ENCODE measurements at regions not wholly inside any gene's neighbourhood (a gene's known extent, or its start where the extent isn't known, plus 50 kb on each side); places are given as distances from the start of the nearest gene placed in this dataset.

- Histone ChIP-seq H3K4me3 (ENCODE audit: low read length) (no peak overlapping the region), H3K4me1 (ENCODE audit: low read length) (no peaks in the 10 kb centered on the region), H3K4me2 (ENCODE audit: low read depth, low read length, poor library complexity, severe bottlenecking) (no peak overlapping the region), H3K27me3 (ENCODE audit: low read length) (no peaks in the 10 kb centered on the region), H3K9me2 (replicated peaks; ENCODE audit: insufficient read depth, low read length) (no peaks in the 10 kb centered on the region), H3K9ac (ENCODE audit: low read length) (no peak overlapping the region), H3K9me3 (ENCODE audit: low read length) (peaks cover 3% of the 10 kb centered on the region; the same call in 1 of the 2 replicates), H3K36me3 (ENCODE audit: insufficient read depth, low read length) (no peaks in the 10 kb centered on the region; the same call in 1 of the 2 replicates), H3K79me2 (ENCODE audit: low read length) (no peaks in the 10 kb centered on the region), H2AFZ (ENCODE audit: low read length) (no peak overlapping the region), H4K20me1 (ENCODE audit: insufficient read depth, low read depth, low read length) (no peaks in the 10 kb centered on the region), H3K27ac (ENCODE audit: low read length) (no peak overlapping the region)
- no peak for DNase-seq
Observed at GRCh38 chr15:47363653-47364052, 353.7 kb upstream of the SEMA6D start.

- Histone ChIP-seq H3K4me2 (ENCODE audit: low read depth, low read length, poor library complexity, severe bottlenecking) (no peak overlapping the region), H3K9ac (ENCODE audit: low read length) (no peak overlapping the region), H3K79me2 (ENCODE audit: low read length) (no peaks in the 10 kb centered on the region), H3K9me3 (ENCODE audit: low read length) (peaks cover 5% of the 10 kb centered on the region), H3K36me3 (ENCODE audit: insufficient read depth, low read length) (no peaks in the 10 kb centered on the region; the same call in 1 of the 2 replicates), H4K20me1 (ENCODE audit: insufficient read depth, low read depth, low read length) (no peaks in the 10 kb centered on the region), H3K27me3 (ENCODE audit: low read length) (no peaks in the 10 kb centered on the region), H3K4me3 (ENCODE audit: low read length) (no peak overlapping the region), H3K27ac (ENCODE audit: low read length) (no peak overlapping the region), H2AFZ (ENCODE audit: low read length) (no peak overlapping the region), H3K4me1 (ENCODE audit: low read length) (no peaks in the 10 kb centered on the region), H3K9me2 (replicated peaks; ENCODE audit: insufficient read depth, low read length) (no peaks in the 10 kb centered on the region)
- no peak for DNase-seq
Observed at GRCh38 chr15:47364230-47365141, 352.8 kb upstream of the SEMA6D start.

- H3K9me3 ChIP-seq (ENCODE audit: low read length), result peaks cover 6% of the 10 kb centered on the region
- H3K79me2 ChIP-seq (ENCODE audit: low read length), result no peaks in the 10 kb centered on the region
- no peak overlapping the region for H3K4me3 ChIP-seq (ENCODE audit: low read length)
- no peak overlapping the region for H2AFZ ChIP-seq (ENCODE audit: low read length)
- H3K4me2 ChIP-seq (ENCODE audit: low read depth, low read length, poor library complexity, severe bottlenecking), result no peak overlapping the region
- H4K20me1 ChIP-seq (ENCODE audit: insufficient read depth, low read depth, low read length), result no peaks in the 10 kb centered on the region
- H3K27ac ChIP-seq (ENCODE audit: low read length), result no peak overlapping the region
- H3K27me3 ChIP-seq (ENCODE audit: low read length), result no peaks in the 10 kb centered on the region
- H3K9ac ChIP-seq (ENCODE audit: low read length), result no peak overlapping the region
- no peaks in the 10 kb centered on the region; the same call in 1 of the 2 replicates for H3K36me3 ChIP-seq (ENCODE audit: insufficient read depth, low read length)
- no peaks in the 10 kb centered on the region for H3K9me2 ChIP-seq (replicated peaks; ENCODE audit: insufficient read depth, low read length)
- no peaks in the 10 kb centered on the region for H3K4me1 ChIP-seq (ENCODE audit: low read length)
- DNase-seq, result no peak
Observed at GRCh38 chr15:47366884-47367283, 350.4 kb upstream of the SEMA6D start.

- Histone ChIP-seq H3K4me1 (ENCODE audit: low read length) (no peaks in the 10 kb centered on the region), H2AFZ (ENCODE audit: low read length) (no peak overlapping the region), H4K20me1 (ENCODE audit: insufficient read depth, low read depth, low read length) (no peaks in the 10 kb centered on the region), H3K4me3 (ENCODE audit: low read length) (no peak overlapping the region), H3K27me3 (ENCODE audit: low read length) (no peaks in the 10 kb centered on the region), H3K9me2 (replicated peaks; ENCODE audit: insufficient read depth, low read length) (no peaks in the 10 kb centered on the region), H3K9ac (ENCODE audit: low read length) (no peak overlapping the region), H3K79me2 (ENCODE audit: low read length) (no peaks in the 10 kb centered on the region), H3K36me3 (ENCODE audit: insufficient read depth, low read length) (no peaks in the 10 kb centered on the region; the same call in 1 of the 2 replicates), H3K27ac (ENCODE audit: low read length) (no peak overlapping the region), H3K4me2 (ENCODE audit: low read depth, low read length, poor library complexity, severe bottlenecking) (no peak overlapping the region), H3K9me3 (ENCODE audit: low read length) (peaks cover 6% of the 10 kb centered on the region)
- DNase-seq, result no peak
Observed at GRCh38 chr15:47367726-47368390, 349.4 kb upstream of the SEMA6D start.

GRCh38 chr15:47371939-47372338 lies 345.4 kb upstream of the SEMA6D start:
- Histone ChIP-seq H3K9ac (ENCODE audit: low read length) (no peak overlapping the region), H3K36me3 (ENCODE audit: insufficient read depth, low read length) (no peaks in the 10 kb centered on the region), H3K27me3 (ENCODE audit: low read length) (no peaks in the 10 kb centered on the region), H3K4me3 (ENCODE audit: low read length) (no peak overlapping the region), H3K9me2 (replicated peaks; ENCODE audit: insufficient read depth, low read length) (no peaks in the 10 kb centered on the region), H3K79me2 (ENCODE audit: low read length) (no peaks in the 10 kb centered on the region), H3K27ac (ENCODE audit: low read length) (no peak overlapping the region), H3K9me3 (ENCODE audit: low read length) (peaks cover 6% of the 10 kb centered on the region), H3K4me2 (ENCODE audit: low read depth, low read length, poor library complexity, severe bottlenecking) (no peak overlapping the region), H2AFZ (ENCODE audit: low read length) (no peak overlapping the region), H4K20me1 (ENCODE audit: insufficient read depth, low read depth, low read length) (no peaks in the 10 kb centered on the region), H3K4me1 (ENCODE audit: low read length) (no peaks in the 10 kb centered on the region)
- no peak for DNase-seq

GRCh38 chr15:47374222-47374621 lies 343.1 kb upstream of the SEMA6D start:
- no peaks in the 10 kb centered on the region for H4K20me1 ChIP-seq (ENCODE audit: insufficient read depth, low read depth, low read length)
- H3K9me2 ChIP-seq (replicated peaks; ENCODE audit: insufficient read depth, low read length), result no peaks in the 10 kb centered on the region
- no peaks in the 10 kb centered on the region for H3K4me1 ChIP-seq (ENCODE audit: low read length)
- no peak overlapping the region for H3K27ac ChIP-seq (ENCODE audit: low read length)
- H3K9me3 ChIP-seq (ENCODE audit: low read length), result peaks cover 14% of the 10 kb centered on the region
- H3K27me3 ChIP-seq (ENCODE audit: low read length), result no peaks in the 10 kb centered on the region
- H2AFZ ChIP-seq (ENCODE audit: low read length), result no peak overlapping the region
- no peak overlapping the region for H3K9ac ChIP-seq (ENCODE audit: low read length)
- H3K79me2 ChIP-seq (ENCODE audit: low read length), result no peaks in the 10 kb centered on the region
- H3K4me3 ChIP-seq (ENCODE audit: low read length), result no peak overlapping the region
- no peaks in the 10 kb centered on the region for H3K36me3 ChIP-seq (ENCODE audit: insufficient read depth, low read length)
- DNase-seq, result no peak
- no peak overlapping the region for H3K4me2 ChIP-seq (ENCODE audit: low read depth, low read length, poor library complexity, severe bottlenecking)

GRCh38 chr15:47376190-47376589 lies 341.1 kb upstream of the SEMA6D start:
- Histone ChIP-seq H3K79me2 (ENCODE audit: low read length) (no peaks in the 10 kb centered on the region), H3K9me3 (ENCODE audit: low read length) (peaks cover 18% of the 10 kb centered on the region), H3K4me3 (ENCODE audit: low read length) (no peak overlapping the region), H3K4me1 (ENCODE audit: low read length) (no peaks in the 10 kb centered on the region), H3K27ac (ENCODE audit: low read length) (no peak overlapping the region), H3K9ac (ENCODE audit: low read length) (no peak overlapping the region), H3K9me2 (replicated peaks; ENCODE audit: insufficient read depth, low read length) (no peaks in the 10 kb centered on the region), H4K20me1 (ENCODE audit: insufficient read depth, low read depth, low read length) (no peaks in the 10 kb centered on the region), H3K27me3 (ENCODE audit: low read length) (no peaks in the 10 kb centered on the region), H3K36me3 (ENCODE audit: insufficient read depth, low read length) (no peaks in the 10 kb centered on the region), H3K4me2 (ENCODE audit: low read depth, low read length, poor library complexity, severe bottlenecking) (no peak overlapping the region), H2AFZ (ENCODE audit: low read length) (no peak overlapping the region)
- no peak for DNase-seq

- no peak overlapping the region for H2AFZ ChIP-seq (ENCODE audit: low read length)
- no peak overlapping the region for H3K9ac ChIP-seq (ENCODE audit: low read length)
- no peaks in the 10 kb centered on the region for H3K4me1 ChIP-seq (ENCODE audit: low read length)
- peaks cover 18% of the 10 kb centered on the region for H3K9me3 ChIP-seq (ENCODE audit: low read length)
- no peak overlapping the region for H3K4me3 ChIP-seq (ENCODE audit: low read length)
- no peak for DNase-seq
- H4K20me1 ChIP-seq (ENCODE audit: insufficient read depth, low read depth, low read length), result no peaks in the 10 kb centered on the region
- H3K79me2 ChIP-seq (ENCODE audit: low read length), result no peaks in the 10 kb centered on the region
- H3K9me2 ChIP-seq (replicated peaks; ENCODE audit: insufficient read depth, low read length), result no peaks in the 10 kb centered on the region
- H3K27me3 ChIP-seq (ENCODE audit: low read length), result no peaks in the 10 kb centered on the region
- H3K27ac ChIP-seq (ENCODE audit: low read length), result no peak overlapping the region
- H3K4me2 ChIP-seq (ENCODE audit: low read depth, low read length, poor library complexity, severe bottlenecking), result no peak overlapping the region
- H3K36me3 ChIP-seq (ENCODE audit: insufficient read depth, low read length), result no peaks in the 10 kb centered on the region
Observed at GRCh38 chr15:47377465-47377864, 339.8 kb upstream of the SEMA6D start.
